Thoracic aorta (tissue), 2 donors: ENCODE measurements at regions not wholly inside any gene's neighbourhood (a gene's known extent, or its start where the extent isn't known, plus 50 kb on each side); places are given as distances from the start of the nearest gene placed in this dataset.

Experiments
- ATAC-seq: fragments of 150-250 bp; one replicate; pipeline ENCODE4 v1.8.0; 2017; ENCODE audit warnings: low read depth; ENCODE audit not compliant: insufficient number of reproducible peaks, low FRiP score
- DNase-seq: peaks from one replicate; pipeline ENCODE4 v3.0.0-alpha.2; 2020; ENCODE audit warnings: low spot score
- H3K27ac ChIP-seq, 2 donors: fragments of 200-600 bp; sonication (generic); 1 replicate in 1 of 2; 2 replicates in 1 of 2; pipeline ENCODE4 v1.5.1; 2016; ENCODE audit warnings: mild to moderate bottlenecking in 2 of 2, moderate library complexity in 2 of 2
- H3K27me3 ChIP-seq: fragments of 200-600 bp; sonication (generic); replicated peaks from 2 replicates; pipeline ENCODE4 v1.6.0; 2016; ENCODE audit warnings: mild to moderate bottlenecking; ENCODE audit not compliant: insufficient read depth
- H3K36me3 ChIP-seq: fragments of 200-600 bp; sonication (generic); one replicate; pipeline ENCODE4 v1.5.1; 2016
- H3K4me1 ChIP-seq, 2 donors: fragments of 200-600 bp; sonication (generic); 1 replicate in 1 of 2; 2 replicates in 1 of 2; pipeline versions ENCODE4 v1.5.1 to v1.6.0; 2016; ENCODE audit warnings: low read depth in 2 of 2, mild to moderate bottlenecking in 1 of 2; ENCODE audit not compliant: control insufficient read depth in 1 of 2
- H3K4me3 ChIP-seq: fragments of 200-600 bp; sonication (generic); 2 replicates; pipeline ENCODE4 v1.5.1; 2016; ENCODE audit warnings: mild to moderate bottlenecking
- H3K9me3 ChIP-seq: fragments of 200-600 bp; sonication (generic); 2 replicates; pipeline ENCODE4 v1.5.1; 2016
- TF ChIP-seq, protein P1 (sequence below): fragments of 200-600 bp; sonication (generic); IDR thresholded peaks from one replicate; pipeline ENCODE4 v1.5.1; 2019; ENCODE audit warnings: antibody characterized with exemption

- peaks cover 0 to 4% of the 10 kb centered on the region in 2 donors for H3K4me1 ChIP-seq
- H3K27ac ChIP-seq: no peak overlapping the region
- no peak overlapping the region for H3K4me3 ChIP-seq
- H3K36me3 ChIP-seq: no peaks in the 10 kb centered on the region
- no peaks in the 10 kb centered on the region for H3K9me3 ChIP-seq
- ATAC-seq (no peak), DNase-seq (no peak)
- TF ChIP-seq, protein P1, sequence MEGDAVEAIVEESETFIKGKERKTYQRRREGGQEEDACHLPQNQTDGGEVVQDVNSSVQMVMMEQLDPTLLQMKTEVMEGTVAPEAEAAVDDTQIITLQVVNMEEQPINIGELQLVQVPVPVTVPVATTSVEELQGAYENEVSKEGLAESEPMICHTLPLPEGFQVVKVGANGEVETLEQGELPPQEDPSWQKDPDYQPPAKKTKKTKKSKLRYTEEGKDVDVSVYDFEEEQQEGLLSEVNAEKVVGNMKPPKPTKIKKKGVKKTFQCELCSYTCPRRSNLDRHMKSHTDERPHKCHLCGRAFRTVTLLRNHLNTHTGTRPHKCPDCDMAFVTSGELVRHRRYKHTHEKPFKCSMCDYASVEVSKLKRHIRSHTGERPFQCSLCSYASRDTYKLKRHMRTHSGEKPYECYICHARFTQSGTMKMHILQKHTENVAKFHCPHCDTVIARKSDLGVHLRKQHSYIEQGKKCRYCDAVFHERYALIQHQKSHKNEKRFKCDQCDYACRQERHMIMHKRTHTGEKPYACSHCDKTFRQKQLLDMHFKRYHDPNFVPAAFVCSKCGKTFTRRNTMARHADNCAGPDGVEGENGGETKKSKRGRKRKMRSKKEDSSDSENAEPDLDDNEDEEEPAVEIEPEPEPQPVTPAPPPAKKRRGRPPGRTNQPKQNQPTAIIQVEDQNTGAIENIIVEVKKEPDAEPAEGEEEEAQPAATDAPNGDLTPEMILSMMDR: no peak
- H3K27me3 ChIP-seq: no peaks in the 10 kb centered on the region
These were observed 199.8 kb downstream of the TENT5A start for GRCh38 chr6:81552644-81553043.

DNA sequence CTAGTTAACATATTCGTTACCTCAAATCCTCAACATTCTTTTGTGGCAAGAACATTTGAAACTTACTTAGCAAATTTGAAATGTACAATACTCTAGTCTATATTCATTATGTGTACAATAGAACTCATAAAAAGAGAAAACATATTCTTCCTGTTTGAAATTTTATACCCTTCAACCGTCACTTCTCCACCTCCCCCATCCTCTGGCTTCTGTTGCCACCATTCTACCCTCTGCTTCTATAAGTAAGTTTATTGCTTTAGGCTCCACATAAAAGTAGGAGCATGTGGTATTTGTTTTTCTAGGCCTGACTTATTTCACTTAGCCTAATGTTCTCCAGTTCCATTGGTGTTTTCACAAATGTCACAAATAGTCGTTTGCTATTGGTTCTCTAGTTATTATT lies 205.3 kb downstream of the TENT5A start:
- Histone ChIP-seq H3K27ac (no peak overlapping the region), H3K9me3 (no peaks in the 10 kb centered on the region), H3K4me1 (peaks cover 0 to 6% of the 10 kb centered on the region in 2 donors), H3K36me3 (no peaks in the 10 kb centered on the region), H3K4me3 (no peak overlapping the region), H3K27me3 (no peaks in the 10 kb centered on the region)
- DNase-seq (no peak), ATAC-seq (no peak)
- TF ChIP-seq, protein P1: no peak

DNA sequence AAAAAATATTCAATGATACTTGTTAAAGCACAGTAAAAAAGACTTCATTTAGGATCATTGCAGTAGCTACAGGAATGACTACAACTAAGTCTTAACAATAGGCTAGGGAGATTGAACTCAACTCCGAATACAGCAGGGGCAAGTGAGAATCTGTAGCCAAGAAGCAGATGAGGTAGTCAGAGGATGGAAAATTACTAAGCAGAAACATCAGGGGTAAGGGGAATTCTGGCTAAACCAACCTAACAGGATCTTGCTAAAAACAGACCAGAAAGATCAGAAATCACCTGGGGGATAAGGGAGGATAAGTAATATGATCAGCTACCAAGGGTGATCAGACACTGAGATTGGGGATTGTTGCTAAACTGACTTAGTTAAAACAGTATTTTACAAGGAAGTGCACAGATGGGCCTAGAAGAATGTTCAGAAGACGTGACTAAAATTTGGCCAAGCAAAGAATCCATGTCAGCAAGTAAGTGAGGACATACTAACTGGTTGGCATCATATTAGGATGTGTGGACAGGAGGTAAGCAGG lies 217.5 kb downstream of the TENT5A start:
- Histone ChIP-seq H3K4me1 (no peaks in the 10 kb centered on the region), H3K27me3 (no peaks in the 10 kb centered on the region), H3K4me3 (no peak overlapping the region), H3K36me3 (no peaks in the 10 kb centered on the region), H3K27ac (no peak overlapping the region), H3K9me3 (no peaks in the 10 kb centered on the region)
- TF ChIP-seq, protein P1: no peak
- DNase-seq (no peak), ATAC-seq (no peak)

GRCh38 chr6:81531869-81532561 lies 220.5 kb downstream of the TENT5A start:
- ATAC-seq: no peak
- Histone ChIP-seq H3K27me3 (no peaks in the 10 kb centered on the region), H3K27ac (no peak overlapping the region), H3K4me3 (no peak overlapping the region), H3K9me3 (no peaks in the 10 kb centered on the region), H3K36me3 (no peaks in the 10 kb centered on the region), H3K4me1 (no peaks in the 10 kb centered on the region)
- no peak for DNase-seq
- TF ChIP-seq, protein P1: no peak

DNA sequence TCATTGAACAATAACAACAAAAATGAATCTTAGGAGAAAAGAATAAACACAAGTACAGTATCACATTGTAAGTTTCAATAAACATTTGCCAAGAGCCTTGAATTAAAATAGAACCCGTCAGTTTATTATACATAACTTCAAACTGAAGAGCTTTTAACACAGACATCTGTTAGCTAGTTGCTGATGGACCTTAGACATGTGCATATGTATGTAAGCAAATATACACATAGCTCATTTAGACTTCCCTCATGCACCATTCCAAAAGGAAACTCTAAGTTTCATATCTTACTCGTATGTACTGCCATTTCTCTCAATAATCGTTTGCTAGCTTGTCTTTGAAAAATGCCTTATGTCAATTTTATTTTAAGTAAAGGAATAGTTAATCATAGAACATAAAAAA lies 235.0 kb downstream of the TENT5A start:
- Histone ChIP-seq H3K36me3 (no peaks in the 10 kb centered on the region), H3K4me1 (peaks cover 0 to 4% of the 10 kb centered on the region in 2 donors), H3K4me3 (no peak overlapping the region), H3K27ac (no peak overlapping the region), H3K27me3 (no peaks in the 10 kb centered on the region), H3K9me3 (no peaks in the 10 kb centered on the region)
- ATAC-seq (no peak), DNase-seq (no peak)
- TF ChIP-seq, protein P1: no peak
